Dermis microvascular lymphatic vessel endothelial cell (primary cell): ENCODE measurements at regions not wholly inside any gene's neighbourhood (a gene's known extent, or its start where the extent isn't known, plus 50 kb on each side); places are given as distances from the start of the nearest gene placed in this dataset.
"Not testable (repeated sequence)": the region's sequence is repeated elsewhere in the genome, so short reads cannot be mapped to it uniquely, and the experiment has no call there.

Experiments used
- DNase-seq, 2 donors: peaks; one replicate each; pipeline versions ENCODE4 v3.0.0 to v3.0.0-alpha.2; 2010; ENCODE audit warnings: low read depth in 2 of 2

DNA sequence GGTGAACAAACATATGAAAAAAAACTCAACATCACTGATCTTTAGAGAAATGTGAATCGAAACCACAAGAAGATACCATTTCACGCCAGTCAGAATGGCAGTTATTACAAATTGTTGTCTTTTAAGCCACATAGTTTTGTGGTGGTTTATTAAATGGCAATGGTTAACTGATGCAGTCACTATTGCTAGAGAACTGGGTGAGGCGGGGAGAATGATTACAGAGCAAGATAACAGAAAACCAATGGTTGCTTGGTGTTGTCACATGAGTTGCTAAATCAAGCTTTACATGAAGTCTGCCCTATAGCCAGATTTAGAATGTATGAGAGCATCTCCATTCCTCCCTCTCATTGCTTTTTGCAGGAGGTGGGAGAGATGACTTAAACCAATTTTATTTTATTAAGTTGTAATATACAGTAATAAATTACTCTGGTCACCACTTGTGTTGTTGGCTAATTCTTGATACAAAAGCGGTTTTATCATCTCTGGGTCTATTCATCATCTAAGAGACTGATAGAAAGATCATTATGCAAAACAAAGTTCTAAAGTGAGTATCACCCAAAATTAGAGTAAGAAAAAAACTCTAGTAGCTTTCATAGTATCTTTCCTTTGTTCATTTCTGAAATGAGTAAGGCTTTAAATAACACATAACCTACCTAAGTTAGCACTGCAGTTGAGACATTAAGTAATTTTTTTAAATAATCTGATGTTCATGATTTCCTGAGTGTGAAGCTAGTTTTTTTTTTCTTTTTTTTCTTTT, 859.5 kb downstream of the STIM2 start:
- DNase-seq, result no peak

DNA sequence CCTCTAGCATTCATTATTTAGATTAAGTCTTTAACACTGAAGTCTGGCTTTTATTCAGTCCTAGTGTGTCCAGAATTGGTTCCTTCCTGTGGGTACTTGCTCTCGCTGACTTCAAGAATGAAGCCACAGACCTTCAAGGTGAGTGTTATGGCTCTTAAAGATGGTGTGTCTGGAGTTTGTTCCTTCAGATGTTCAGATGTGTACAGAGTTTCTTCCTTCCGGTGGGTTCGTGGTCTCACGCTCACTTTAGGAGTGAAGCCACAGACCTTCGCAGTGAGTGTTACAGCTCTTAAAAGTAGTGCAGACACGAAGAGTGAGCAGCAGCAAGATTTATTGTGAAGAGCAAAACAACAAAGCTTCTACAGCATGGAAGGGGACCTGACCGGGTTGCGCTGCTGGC, 860.6 kb downstream of the STIM2 start:
- DNase-seq, result no peak

DNA sequence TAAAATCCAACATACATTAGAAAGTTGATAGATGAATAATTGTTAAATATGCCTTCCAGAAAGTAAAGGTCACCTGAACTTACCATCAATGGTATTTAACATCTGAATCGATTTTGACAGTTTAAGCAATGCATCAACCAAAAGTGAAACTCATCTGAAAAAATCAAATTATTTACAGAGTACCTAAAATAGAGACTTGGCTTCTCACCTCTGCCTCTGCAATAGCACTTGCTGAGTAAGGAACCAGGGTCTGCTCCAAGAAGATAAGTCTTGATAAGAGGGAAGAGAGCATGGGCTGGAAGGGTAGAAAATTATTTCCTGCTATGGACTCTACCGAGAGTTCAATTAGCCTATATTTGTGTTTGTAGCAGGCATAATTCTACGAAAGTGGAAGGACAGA, 868.3 kb downstream of the STIM2 start:
- no peak for DNase-seq

DNA sequence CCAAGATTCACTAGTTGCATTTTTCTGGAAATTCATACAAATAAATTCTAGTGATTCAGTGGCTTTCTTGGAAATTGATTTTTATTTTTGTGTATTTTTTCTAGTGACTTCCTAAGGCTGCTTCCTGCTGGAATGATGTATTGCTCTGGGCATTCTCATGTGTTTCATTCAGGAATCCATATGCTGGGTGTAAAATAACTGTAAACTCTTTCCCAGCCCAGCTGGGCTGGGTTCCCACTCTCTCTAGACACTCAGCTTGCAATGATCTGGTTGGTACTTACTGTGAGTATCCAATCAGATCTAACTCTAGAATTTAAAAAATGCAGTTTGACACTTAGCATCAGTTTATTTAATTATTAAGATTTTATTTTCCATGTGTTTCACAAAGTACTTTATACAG, 882.2 kb downstream of the STIM2 start:
- DNase-seq, result no peak

DNA sequence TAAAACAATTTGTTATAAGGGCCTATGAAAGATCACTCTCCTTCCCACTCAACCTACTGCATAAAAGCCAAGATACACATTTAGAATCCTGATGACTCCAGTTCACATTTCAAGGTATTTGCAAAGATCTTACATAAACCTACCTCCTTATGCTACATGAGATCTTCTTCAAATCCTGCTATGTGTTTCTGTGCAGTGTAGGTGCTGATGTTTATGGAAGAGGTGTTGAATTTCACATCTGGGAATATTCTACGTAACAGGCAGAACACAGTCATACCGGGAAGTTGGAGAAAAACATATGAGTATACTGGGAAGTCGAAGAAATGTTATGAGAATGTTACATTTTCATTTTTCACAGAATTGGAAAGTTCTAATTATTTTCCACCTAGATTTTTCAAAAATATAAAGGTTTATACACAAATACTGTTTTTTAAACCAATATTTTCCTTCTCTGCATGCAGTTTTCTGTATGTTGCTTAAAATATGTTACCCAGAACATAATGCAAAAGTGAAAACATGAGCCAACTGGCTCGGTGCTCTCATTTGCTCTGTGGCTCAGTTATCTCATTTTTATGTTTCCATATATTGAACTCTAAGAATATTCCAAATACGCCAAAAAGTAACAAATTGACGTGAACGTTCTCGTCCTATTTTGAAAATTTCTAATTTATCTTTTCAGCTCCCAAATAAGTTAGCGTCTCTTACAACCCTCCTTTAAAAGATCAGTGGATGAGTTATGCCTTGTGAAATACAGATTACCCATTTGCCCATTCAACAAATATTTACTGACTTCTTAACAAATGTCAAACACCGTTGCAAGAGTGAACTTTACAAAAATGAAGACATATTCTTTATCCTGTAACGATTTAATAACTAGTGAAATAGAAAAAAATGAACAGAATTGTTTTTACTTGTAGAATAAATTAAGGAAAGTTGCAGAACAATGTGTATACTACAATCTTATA, 899.3 kb downstream of the STIM2 start:
- DNase-seq, result no peak

DNA sequence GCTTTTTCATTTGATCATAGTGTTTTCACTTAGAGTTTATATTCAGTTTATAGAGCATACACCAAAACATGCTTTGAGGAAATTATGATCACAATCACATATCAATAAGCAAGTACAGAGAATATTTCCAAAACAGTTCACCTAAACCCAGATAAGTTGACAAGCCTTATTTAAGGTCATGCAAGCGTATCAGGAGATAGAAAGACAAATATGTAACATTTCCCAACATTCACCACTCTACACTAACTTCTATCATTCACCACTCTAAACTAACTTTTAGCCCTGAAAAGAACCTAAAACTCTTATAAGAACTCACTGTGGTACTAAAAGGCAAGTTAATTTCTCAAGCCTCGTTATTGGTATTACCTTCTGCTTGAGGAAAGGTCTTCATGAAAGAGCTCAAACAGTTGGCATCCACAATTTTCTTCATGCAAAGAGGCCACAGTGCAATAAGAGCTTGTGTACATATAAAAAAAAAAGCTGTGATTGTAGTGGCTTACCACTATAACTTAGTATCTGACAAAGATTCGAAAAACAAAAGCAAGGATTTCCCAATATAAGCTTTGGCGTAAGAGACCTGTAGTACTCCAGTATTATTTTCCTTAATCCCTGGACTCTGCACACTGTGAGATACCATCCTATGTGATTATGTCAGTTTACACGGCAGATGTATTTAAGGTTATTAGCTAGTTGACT, 903.3 kb downstream of the STIM2 start:
- DNase-seq, result no peak

DNA sequence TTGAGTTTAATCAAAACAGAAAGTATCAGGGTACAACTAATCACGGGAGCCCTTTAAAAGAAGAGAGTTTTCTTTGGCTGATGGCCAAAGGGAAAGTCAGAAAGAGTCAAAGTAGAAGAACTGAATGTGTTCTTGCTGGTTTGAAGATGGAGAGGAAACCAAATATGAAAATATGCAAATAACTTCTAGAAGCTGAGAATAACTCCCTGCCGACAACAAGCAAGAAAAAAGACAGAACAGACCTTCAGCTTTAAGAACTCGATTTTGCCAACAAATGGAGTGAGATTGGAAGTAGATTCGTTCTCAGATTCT, 903.8 kb downstream of the STIM2 start:
- DNase-seq, result no peak

DNA sequence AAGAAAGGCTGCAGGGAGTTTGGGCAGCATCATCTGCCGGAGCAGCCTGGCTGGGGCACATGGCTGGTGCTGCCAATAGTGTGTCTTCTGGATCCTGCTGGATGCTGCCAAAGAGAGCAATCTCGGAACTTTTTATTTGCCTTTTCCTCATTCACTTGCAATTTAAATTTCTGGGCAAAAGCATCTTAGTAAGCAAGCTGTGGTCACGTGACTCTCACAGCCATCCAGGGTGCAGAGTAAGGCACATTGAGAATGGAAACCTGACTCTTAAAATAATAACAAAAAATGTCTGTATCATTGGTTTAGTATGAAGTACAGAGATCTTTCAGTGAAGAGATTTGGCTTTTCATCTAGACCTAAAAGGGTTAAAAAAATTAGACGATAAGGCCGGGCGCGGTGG, 910.3 kb downstream of the STIM2 start:
- no peak for DNase-seq

DNA sequence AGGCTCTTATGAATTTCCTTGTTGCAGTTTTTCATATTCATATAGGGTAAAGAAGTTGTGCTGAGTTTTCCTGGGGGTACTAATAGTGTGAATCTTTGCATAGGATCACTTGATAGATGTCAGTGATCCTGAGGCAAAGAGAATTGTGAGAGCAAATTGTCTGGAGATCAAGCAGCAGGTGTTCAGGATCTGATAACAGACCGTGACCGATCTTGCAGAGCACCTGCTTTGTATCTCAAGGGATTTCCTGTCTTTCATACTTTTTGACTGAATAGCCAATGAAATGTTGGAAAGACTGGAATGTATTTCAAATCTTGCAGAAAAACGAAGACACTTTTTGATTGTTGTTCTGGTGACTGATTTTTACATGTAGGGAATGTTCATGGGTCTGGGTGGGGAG, 914.5 kb downstream of the STIM2 start:
- no peak for DNase-seq

DNA sequence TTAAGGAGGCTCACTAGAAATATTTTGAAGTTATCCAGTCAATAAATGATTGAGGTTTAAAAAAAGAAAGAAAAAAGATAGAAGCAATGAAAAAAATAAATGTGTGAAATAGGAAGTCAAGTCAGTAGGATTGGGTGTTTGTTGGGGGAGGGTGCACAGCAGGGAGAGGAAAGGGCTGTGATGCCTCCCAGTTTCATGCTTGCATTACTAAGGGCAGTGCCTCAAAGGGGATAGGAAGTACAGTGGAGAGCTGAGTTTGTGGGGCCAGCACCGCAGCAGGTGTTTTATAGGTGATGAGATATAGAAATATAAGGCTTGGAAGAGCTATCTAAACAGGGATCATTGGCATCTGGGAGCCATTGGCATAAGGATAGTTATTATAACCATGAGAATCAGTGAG, 919.2 kb downstream of the STIM2 start:
- DNase-seq, result no peak

DNA sequence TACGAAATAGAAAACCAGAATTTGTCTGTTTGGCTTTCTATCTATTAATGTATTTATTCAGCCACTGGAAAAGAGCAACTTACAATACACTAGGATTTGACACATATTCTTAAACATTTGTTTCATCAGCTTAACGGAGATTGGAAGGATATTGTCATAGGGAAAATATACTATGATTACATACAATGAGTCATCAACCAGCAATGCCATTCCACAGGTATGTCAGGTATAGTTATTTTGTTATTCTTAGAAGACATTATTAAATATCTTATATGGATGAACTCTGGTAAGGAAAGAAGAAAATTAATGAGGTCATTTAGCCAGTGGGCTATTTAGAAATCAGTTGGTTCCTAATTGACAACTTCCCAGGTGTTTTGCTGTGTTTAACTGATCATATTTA, 926.6 kb downstream of the STIM2 start:
- no peak for DNase-seq

DNA sequence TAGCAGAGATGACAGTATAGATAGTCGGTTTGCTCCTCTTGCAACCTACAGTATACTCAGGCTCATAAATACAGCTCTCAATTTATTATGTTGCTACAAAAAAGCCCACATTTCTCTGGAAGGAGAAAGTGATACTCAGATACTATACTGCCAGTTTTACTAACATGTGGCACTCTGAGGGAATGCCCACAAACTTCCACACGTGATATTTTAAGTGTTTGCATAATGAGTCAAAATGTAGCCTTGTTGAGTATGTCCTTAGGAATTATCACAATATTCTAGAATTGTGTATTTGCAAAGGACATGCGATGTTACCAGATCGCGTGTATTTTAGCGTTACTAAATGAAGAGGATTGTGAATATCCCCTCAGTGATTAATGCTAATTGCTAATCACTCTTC, 929.1 kb downstream of the STIM2 start:
- DNase-seq, result no peak

DNA sequence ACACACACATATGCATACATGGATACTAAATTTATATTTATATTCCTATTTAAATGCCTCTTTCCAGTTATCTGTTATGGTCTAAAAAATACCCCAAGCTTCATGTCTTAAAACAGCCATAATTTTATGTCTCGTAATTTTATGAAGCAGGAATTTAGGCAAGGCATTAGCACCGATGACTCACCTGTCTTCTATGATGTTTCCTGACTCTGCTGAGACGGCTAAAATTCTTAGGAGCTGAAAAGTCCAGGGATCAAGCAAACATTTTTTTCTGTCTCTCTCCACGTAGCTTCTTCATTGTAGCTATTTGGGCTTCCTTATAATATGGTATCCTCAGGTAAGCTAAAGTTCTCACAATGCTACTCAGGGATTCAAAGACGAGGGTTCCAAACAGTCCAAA, 930.3 kb downstream of the STIM2 start:
- no peak for DNase-seq

DNA sequence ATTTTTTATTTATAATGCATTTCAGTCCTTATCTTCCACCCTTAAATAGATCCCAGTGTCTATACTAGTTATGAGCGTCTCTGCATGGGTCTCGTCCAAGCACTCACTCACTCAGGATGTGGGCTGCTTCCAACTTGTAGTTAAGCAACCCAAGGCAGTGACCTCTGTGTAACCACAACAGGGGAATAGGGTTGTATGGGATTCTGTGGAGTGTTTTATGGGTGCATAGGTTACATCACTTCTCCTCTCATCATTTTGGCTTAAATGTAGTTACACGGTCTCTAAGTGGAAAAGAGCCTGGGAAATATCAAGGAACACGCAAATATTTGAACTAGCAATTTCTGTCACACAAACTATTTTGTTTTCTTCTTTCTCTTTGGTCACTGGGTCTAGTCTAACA, 931.0 kb downstream of the STIM2 start:
- no peak for DNase-seq

DNA sequence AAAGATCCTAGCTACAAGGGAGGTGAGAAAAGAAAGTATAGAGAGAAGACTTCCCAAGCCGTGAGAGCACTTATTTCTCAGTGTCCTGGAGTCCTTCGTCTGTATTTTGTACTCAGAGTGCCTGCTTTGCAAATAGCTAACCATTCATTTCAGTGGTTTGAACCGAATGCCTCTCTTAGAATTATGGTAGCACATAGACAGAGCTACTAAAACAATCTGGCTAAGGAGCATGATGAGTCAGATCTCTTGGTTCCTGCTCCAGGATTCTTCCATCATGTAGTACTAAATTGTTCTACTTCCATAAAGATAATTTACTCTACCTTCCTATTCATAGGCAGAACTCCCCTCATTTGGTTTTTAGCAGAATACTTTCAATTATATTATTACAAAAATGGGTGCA, 946.6 kb downstream of the STIM2 start:
- DNase-seq, result no peak

DNA sequence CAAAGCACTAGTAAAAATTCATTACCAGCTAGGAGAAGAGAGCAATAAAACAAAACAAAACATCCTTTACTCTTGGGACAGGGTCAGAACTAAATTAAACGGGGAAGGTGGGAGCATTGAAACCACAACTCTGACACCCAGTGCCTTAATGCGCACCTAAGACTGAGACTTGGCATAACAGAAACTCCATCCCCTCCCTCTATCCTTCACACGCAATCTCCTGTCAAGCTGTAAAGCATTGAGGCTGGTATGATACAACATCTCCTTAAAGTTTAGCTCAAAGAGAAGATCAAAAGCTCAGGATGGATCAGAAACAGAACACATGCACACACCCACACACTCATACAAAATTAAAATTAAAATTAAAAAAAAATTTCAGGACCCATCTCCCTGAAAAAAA, 951.3 kb downstream of the STIM2 start:
- no peak for DNase-seq

DNA sequence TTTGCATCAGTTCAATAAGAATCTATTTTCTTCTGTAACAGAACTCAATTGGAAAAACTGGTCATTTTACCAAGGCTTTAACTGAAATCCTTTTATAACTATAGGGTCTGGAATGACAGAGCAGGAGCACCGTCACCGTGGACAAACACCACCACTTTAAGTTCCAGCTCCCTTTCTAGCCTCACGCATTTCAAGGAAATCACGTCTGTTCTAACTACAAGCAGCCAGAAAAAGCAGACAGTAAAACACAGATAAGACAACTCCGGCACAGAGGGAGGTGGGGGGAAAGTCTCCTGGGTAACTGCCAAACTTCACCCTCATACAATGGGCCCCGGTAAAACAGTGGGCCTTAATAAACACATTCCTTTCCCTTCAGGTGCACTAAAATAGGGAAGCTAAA, 952.6 kb downstream of the STIM2 start:
- not testable (repeated sequence) for DNase-seq

DNA sequence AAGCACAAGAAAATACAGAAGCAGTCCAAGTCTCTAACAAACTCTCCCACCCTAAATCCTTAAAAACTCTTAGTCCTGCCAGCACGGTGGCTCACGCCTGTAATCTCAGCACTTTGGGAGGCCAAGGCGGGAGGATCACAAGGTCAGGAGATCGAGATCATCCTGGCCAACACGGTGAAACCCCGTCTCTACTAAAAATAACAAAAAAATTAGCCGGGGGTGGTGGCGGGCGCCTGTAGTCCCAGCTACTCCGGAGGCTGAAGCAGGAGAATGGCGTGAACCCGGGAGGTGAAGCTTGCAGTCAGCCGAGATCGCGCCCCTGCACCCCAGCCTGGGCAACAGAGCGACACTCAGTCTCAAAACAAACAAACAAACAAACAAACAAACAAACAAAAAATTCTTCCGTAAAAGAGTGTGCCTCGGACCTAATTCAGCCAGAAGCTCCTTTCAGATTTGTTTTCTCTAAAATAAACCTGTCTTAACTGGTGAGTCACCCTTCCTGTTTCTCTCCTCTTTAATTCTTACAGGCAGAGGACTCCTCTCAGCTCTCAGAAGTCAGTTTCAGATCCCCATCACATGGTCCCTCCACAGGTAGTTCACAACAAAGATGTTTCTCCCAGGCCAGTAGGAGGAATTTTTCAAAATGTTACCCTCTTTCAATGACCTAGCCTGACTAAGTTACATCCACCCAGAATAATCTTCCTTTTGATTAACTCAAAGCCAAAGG, 953.2 kb downstream of the STIM2 start:
- not testable (repeated sequence) for DNase-seq

DNA sequence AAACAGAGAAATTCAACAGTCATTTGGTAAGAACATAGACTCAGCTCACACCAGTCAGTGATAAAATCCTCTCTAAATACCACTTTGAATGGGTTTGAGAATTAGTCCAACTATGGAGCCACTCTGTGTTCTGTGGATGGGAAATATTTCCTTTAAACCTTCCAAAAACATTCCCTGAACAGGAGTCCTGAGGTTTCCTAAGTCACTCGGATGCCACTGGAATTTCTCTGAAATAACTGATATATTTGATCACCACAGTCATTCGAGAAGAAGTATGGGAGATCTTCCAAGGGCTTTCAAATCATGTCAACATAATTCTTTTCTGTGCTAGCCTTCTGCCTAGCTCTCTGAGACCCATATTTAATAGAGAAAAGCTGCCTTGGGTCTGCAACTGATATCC, 958.6 kb downstream of the STIM2 start:
- DNase-seq, result no peak

DNA sequence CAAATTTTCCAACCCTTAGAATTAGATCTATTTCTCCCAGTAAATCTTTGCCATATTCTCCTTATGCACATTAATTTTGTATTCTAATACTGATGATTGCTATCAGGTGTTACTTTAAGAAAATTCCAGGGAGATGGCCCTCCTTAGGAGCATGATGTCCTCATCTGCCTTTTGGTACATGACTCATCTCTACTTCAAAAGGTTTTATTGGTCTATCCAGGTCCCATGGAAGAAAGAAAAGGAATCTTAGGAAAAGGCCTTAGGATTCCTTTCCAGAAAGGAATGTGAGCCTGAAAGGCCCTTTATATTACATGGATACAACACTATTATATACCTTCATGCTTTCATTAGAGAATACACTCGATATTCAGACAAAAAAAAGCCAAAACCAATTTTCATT, 968.2 kb downstream of the STIM2 start:
- no peak for DNase-seq

DNA sequence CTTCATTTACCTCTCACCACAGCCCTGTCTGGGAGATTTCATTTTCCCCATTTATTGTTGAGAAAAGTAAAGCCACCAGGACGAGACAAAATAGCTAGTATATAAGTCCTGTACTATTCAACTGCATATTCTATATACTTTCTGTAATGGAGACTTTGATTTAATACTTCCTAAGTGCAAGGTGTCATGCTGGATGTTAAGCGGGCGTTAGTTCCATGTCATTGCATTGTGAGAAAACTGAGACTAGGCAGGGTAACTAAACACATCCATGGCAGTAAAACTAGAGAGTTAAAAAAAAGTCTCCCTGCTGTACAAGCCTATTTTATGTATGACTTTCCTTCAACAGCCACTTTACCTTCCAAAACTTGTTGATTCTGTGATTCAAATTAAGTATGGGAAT, 969.6 kb downstream of the STIM2 start:
- no peak for DNase-seq

DNA sequence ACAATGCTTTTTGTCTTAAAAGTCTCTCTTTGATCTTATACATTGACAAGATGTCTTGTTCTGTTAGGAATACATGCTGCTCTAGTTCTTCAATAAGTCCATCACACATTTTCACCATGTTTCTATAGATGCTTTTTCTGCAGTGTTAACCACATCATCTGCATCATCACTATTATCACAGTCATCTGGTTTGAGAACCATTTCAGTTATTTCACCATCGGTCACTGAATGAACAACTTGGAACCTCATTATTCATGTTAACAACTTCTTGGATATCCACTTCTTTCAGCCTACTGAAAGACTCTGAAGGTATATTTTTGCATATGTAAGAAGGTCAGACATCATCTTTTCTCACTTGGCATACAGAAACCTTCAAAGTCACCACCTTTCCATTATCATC, 975.2 kb downstream of the STIM2 start:
- DNase-seq, result no peak
